ENCODE measurements at regions not wholly inside any gene's neighbourhood (a gene's known extent, or its start where the extent isn't known, plus 50 kb on each side); places are given as distances from the start of the nearest gene placed in this dataset.
"Not testable (repeated sequence)": the region's sequence is repeated elsewhere in the genome, so short reads cannot be mapped to it uniquely, and the experiment has no call there.

GRCh38 chr9:26675035-26675434 lies 217.6 kb downstream of the CAAP1 start:
- no peak for ATAC-seq
- intact Hi-C loops (cut with micrococcal nuclease): no loop called here

DNA sequence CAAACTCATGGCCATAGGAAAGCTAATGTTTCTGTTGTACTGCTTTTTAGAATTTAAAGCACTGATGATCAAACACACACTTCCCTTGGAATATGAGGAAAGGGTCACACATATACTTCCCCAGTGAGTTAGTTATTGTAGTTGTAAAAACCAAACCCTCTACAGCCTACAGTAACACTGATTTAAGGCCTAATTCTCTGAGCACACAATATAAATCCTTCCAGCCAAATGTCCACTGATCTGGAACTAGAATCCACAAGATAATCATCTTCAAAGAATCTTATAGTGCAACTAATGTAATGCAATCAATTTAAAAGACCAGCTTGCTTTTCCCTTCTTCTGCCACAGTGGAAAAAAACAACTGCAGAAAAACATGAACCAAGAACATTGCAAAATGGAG lies 219.3 kb downstream of the CAAP1 start:
- DNase-seq: no peak
- intact Hi-C loops (cut with micrococcal nuclease): no loop called here
- no peak for ATAC-seq

More at GRCh38 chr9:26675035-26675434, 217.6 kb downstream of the CAAP1 start:
- DNase-seq: no peak

DNA sequence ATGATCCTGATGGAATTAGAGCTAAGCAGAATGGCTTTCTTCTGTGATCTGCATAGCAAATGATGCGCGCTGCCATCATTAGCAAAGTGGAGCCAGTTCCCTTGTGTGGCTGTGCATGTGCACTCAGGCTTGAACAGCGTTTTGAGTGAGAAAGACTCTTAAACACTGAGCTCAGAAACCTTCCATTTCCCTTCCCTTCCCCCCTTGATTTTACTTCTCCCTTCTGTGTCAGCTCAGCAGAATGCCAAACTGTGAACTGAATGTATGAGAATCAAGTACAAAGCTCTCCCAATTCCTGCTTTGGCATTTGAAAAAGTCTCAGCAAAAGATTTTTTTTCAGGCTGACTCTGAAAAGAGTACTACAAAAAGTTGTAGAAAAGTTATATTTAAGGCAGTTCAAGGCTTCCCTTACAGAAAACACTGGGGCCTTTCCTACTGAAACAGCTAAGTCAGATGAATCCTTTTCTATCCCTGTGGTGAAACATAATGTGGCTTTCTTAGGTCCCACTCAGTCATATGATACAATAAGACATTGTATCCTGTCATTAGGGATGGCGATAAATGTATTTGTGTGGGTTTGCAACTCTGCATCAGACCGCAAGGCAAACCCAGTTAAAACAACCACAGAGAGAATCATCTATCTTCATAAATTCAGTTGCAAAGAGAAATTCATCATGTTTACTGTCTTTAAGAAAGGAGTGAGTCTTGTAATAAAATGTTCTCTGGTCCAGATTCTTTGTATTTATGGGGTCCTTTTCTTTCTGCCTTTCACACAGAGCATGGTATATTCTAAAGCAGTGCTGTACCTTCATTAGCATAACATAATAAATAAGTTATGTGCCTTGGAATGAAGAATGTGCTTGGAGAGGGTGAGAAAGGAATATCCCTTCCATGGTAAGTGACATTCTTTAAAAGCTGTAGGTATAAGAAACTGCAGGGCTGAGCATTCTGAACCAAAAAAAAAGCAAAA lies 222.6 kb downstream of the CAAP1 start:
- no peak for DNase-seq
- no peak for ATAC-seq

GRCh38 chr9:26667882-26668281 lies 224.7 kb downstream of the CAAP1 start:
- intact Hi-C loops (cut with micrococcal nuclease): no loop called here
- ATAC-seq (no peak), DNase-seq (no peak)

More for the DNA sequence above, 222.6 kb downstream of the CAAP1 start:
- intact Hi-C loops (cut with micrococcal nuclease): no loop called here

- intact Hi-C loops (cut with micrococcal nuclease): no loop called here
- no peak for DNase-seq
- no peak for ATAC-seq
Measured at GRCh38 chr9:26665666-26666065, 226.9 kb downstream of the CAAP1 start.

DNA sequence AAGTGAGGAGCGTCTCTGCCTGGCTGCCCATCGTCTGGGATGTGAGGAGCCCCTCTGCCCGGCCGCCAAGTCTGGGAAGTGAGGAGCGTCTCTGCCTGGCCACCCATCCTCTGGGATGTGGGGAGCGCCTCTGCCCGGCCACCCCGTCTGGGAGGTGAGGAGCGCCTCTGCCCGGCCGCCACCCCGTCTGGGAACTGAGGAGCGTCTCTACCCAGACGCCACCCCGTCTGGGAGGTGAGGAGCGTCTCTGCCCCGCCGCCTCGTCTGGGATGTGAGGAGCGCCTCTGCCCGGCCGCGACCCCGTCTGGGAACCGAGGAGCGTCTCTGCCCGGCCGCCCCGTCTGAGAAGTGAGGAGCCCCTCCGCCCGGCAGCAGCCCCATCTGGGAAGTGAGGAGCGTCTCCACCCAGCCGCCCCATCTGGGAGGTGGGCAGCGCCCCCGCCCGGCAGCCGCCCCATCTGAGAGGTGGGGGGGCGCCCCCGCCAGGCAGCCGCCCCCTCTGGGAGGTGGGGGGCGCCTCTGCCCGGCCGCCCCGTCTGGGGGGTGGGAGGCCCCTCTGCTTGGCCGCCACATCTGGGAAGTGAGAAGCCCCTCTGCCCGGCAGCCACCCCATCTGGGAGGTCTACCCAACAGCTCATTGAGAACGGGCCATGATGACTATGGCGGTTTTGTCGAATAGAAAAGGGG lies 228.4 kb downstream of the CAAP1 start:
- intact Hi-C loops (cut with micrococcal nuclease); DNase-seq; ATAC-seq: not testable (repeated sequence)

DNA sequence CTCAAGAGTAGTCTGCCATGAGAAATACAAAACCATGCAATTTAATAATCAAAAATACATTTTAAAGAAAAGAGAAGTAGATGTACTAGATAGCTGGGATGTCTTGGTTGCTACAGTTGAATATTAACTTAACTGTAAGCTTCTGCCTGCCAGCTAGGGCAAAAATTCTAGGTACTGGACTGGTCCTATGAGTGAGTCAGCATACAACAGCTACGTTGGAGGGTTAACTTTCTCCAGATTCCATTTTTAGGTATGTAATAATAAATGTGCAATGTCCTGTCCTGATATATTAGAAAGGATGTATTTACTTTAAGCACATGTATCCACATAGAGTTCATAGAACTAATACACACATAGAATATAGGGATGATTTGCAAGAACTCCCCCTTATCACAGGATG lies 230.1 kb downstream of the CAAP1 start:
- ATAC-seq: no peak
- intact Hi-C loops (cut with micrococcal nuclease): no loop called here
- no peak for DNase-seq

DNA sequence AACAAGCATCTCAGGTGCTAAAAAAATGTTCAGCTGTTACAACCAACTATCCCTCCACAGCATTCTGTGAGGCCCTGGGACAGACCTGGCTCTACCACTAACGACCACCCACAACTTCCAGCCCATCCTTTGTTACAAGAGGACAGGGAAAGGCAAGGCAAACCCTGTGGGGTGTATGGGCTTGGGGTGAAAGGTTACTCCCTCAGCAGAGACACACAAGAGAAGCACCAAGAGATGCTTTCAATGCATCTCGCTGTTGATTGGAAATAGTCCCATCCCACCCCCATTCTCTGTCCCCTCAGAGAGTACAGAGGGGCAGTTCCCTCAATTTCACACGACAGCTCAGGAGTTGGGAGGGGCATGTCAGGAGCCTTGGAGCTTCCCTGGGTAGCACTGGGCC lies 234.1 kb downstream of the CAAP1 start:
- DNase-seq (no peak), ATAC-seq (no peak)
- intact Hi-C loops (cut with micrococcal nuclease): no loop called here

- DNase-seq (no peak), ATAC-seq (no peak)
- intact Hi-C loops (cut with micrococcal nuclease): no loop called here
Measured at GRCh38 chr9:26657958-26658357, 234.6 kb downstream of the CAAP1 start.

DNA sequence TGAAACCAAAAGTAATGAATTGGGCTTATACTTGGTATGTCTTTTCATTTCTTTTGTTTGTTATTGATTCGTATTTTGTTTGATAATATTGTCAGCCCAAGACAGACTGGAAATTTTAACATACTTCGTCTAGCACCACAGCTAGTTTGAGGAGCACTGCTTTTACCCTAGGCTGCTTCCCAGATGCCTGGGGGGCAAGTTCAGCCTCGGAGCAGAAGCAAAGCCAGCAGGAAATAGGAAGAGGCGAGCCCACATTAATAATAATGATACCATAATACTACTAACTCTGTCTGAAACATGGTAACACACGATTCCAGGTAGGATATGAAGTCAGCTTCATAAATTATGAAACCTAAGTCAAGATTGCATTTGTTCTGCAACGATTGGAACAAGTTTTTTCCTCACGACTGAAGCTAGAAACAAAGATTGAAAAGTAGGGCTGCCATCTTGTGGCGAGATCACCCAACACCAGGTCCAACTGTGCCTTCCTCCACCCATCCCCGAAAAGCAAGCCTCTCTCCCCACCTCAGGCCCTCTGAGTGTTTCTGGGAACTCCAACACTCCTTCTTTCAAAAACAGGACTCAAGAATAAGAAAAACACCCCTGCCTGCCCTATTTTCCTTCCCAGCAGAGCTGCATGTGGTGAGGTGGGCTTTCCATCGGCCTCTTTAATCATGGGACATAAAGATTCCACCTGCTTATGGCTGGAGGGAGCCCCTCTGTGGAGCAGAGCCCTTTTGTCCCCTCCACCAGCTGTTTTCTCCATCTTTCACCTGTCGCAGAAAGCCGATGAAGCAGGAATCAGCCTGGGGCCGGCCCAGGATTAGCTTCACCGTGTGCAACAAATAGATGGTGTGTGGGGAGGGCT lies 236.4 kb downstream of the CAAP1 start:
- intact Hi-C loops (cut with micrococcal nuclease): no loop called here

GRCh38 chr9:26655166-26655565 lies 237.4 kb downstream of the CAAP1 start:
- DNase-seq (no peak), ATAC-seq (no peak)
- intact Hi-C loops (cut with micrococcal nuclease): no loop called here

More for the DNA sequence above, 236.4 kb downstream of the CAAP1 start:
- ATAC-seq: no peak
- DNase-seq: no peak

- no peak for ATAC-seq
- intact Hi-C loops (cut with micrococcal nuclease): no loop called here
Measured at GRCh38 chr9:26650325-26650724, 242.3 kb downstream of the CAAP1 start.

GRCh38 chr9:26643826-26644225 lies 248.8 kb downstream of the CAAP1 start:
- intact Hi-C loops (cut with micrococcal nuclease): no loop called here
- DNase-seq: no peak
- no peak for ATAC-seq

More at GRCh38 chr9:26650325-26650724, 242.3 kb downstream of the CAAP1 start:
- DNase-seq: no peak

DNA sequence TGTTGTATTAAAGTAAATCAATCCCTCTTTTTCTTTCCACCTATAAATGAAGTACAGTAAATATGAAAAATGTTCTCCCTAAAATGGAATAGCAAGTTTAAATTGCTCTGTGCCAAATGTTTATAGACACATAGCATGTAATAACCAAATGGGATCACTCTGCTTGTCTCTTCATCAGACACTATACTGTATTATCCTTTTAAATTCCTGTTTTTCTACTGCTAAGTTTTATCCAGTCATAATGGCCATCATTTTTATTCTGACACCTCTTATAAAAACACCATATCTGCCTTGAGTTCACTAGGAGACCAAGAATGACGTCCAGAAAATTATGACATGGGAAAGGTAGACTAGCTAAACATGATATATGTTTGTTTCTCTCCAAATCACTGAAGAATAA lies 252.8 kb downstream of the CAAP1 start:
- intact Hi-C loops (cut with micrococcal nuclease): no loop called here
- DNase-seq: no peak
- ATAC-seq: no peak

DNA sequence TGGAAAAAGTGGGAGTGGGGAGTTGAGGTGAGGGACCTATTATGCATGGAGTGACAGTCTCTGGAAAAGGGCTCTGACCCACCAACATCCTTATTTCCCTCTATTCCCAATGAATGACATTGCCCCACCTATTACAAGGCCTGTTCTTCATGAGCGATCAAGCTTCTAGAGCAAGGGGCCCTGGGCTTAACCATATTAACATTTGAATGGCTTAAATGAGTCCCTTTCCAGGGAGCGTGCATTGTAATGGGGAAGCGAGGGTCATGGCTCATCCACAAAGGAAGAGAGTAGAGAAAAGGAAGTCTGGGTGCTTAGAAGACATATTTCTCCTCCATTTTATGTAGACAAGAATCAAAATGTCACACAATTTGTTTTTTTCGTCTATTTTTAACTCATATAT lies 255.5 kb downstream of the CAAP1 start:
- intact Hi-C loops (cut with micrococcal nuclease): no loop called here
- ATAC-seq (no peak), DNase-seq (no peak)

- DNase-seq; intact Hi-C loops (cut with micrococcal nuclease); ATAC-seq: not testable (repeated sequence)
Measured at GRCh38 chr9:26613851-26614350, 278.7 kb downstream of the CAAP1 start.

GRCh38 chr9:26612211-26612610 lies 280.4 kb downstream of the CAAP1 start:
- DNase-seq (no peak), ATAC-seq (no peak)
- intact Hi-C loops (cut with micrococcal nuclease): no loop called here

DNA sequence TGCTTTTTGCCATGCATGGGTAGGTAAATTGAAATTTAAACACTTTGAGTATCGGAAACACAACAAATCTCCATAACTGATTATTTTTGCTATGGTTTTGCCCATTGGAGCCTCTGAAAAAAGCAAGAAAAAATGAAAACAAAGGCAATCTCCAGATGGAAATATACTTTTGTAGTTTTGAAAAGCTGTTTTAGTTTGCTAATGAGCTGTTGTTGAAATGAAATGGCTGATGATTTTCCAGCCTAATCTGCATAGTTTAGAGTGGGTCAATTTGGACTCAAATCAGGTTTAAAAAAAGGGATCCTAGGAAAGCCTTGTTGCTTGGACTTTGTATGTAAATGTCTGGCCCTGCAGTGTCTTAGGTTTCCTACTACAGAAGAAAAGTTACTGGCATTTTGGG lies 285.8 kb downstream of the CAAP1 start:
- intact Hi-C loops (cut with micrococcal nuclease): no loop called here
- DNase-seq (no peak), ATAC-seq (no peak)

DNA sequence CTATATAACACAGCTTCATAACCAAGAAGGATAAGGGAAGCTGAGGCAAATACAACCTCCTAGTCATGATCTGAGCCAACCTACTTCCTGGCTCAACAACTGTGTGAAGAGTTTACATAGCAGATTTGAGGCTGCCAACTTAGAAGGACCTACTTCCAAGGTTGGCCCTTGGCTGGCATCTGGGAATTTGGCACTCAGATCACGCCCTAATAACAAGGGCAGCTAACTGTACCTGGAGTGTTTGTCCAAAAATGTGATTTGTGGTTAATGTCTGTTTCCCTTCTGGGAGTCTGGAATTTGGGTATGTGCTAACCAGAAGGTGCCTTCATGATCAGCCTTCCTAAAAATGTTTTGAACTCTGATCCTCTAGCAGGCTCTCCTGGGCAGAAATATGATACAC lies 287.2 kb downstream of the CAAP1 start:
- DNase-seq (no peak), ATAC-seq (no peak)
- intact Hi-C loops (cut with micrococcal nuclease): no loop called here
